Left ventricle myocardium inferior (tissue), 1 donor: ENCODE measurements at regions not wholly inside any gene's neighbourhood (a gene's known extent, or its start where the extent isn't known, plus 50 kb on each side); places are given as distances from the start of the nearest gene placed in this dataset.

ENCODE experiments used
- DNase-seq: peaks from one replicate; pipeline ENCODE4 v3.0.0-alpha.2; 2020
- H3K27ac ChIP-seq: fragments of 200-600 bp; replicated peaks from 2 replicates; pipeline ENCODE4 v1.8.0; 2021
- H3K27me3 ChIP-seq: fragments of 200-600 bp; 2 replicates; pipeline ENCODE4 v1.8.0; 2021; ENCODE audit warnings: low read depth
- H3K36me3 ChIP-seq: fragments of 200-600 bp; 2 replicates; pipeline ENCODE4 v1.8.0; 2021
- H3K4me1 ChIP-seq: fragments of 200-600 bp; 2 replicates; pipeline ENCODE4 v1.8.0; 2021
- H3K4me3 ChIP-seq: fragments of 200-600 bp; 2 replicates; pipeline ENCODE4 v1.8.0; 2021; ENCODE audit warnings: mild to moderate bottlenecking, moderate library complexity
- H3K9me3 ChIP-seq: fragments of 200-600 bp; replicated peaks from 2 replicates; pipeline ENCODE4 v1.8.0; 2021
- intact Hi-C: fragments of 100-400 bp; cut with micrococcal nuclease; formaldehyde crosslinking; loops from one replicate; pipeline ENCODE4 v1.11.0; 2022
- TF ChIP-seq, protein P1 (sequence below): fragments of 200-600 bp; IDR thresholded peaks from 2 replicates; pipeline ENCODE4 v1.8.0; 2021; ENCODE audit warnings: antibody characterized with exemption, mild to moderate bottlenecking, borderline replicate concordance
- donor health status: DM: no; HTN: yes; CAD: no; lungs with severe emphysema.

DNA sequence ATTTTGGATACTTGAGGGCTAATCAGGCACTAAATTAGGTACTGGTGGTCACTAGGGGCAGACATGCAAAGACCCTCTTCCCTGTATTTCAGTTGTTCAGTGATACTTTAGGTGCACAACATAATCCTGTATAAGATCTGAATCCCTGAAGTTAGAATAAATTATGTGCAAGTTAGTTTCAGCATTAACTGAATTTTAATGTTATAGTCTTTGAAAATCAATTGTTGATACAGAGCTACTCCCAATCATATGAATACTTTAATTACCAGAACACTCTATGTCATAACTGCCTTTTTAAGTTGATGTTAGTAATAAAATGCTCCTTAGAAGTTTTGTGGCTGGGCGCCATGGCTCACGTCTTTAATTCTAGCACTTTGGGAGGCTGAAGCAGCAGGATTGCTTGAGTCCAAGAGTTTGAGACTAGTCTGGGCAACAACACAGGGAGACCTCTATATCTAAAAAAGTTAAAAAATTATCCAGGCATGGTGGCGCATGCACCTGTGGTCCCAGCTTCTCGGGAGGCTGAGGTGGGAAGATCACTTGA is 87.1 kb upstream of the SKAP2 start:
- TF ChIP-seq, protein P1, sequence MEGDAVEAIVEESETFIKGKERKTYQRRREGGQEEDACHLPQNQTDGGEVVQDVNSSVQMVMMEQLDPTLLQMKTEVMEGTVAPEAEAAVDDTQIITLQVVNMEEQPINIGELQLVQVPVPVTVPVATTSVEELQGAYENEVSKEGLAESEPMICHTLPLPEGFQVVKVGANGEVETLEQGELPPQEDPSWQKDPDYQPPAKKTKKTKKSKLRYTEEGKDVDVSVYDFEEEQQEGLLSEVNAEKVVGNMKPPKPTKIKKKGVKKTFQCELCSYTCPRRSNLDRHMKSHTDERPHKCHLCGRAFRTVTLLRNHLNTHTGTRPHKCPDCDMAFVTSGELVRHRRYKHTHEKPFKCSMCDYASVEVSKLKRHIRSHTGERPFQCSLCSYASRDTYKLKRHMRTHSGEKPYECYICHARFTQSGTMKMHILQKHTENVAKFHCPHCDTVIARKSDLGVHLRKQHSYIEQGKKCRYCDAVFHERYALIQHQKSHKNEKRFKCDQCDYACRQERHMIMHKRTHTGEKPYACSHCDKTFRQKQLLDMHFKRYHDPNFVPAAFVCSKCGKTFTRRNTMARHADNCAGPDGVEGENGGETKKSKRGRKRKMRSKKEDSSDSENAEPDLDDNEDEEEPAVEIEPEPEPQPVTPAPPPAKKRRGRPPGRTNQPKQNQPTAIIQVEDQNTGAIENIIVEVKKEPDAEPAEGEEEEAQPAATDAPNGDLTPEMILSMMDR: no peak
- H3K27ac ChIP-seq: no peak overlapping the region
- intact Hi-C loops: no loop called here
- no peaks in the 10 kb centered on the region for H3K9me3 ChIP-seq
- H3K36me3 ChIP-seq: no peaks in the 10 kb centered on the region
- no peak overlapping the region for H3K4me3 ChIP-seq
- DNase-seq: no peak
- H3K4me1 ChIP-seq: no peaks in the 10 kb centered on the region
- peaks cover 85% of the 10 kb centered on the region for H3K27me3 ChIP-seq

DNA sequence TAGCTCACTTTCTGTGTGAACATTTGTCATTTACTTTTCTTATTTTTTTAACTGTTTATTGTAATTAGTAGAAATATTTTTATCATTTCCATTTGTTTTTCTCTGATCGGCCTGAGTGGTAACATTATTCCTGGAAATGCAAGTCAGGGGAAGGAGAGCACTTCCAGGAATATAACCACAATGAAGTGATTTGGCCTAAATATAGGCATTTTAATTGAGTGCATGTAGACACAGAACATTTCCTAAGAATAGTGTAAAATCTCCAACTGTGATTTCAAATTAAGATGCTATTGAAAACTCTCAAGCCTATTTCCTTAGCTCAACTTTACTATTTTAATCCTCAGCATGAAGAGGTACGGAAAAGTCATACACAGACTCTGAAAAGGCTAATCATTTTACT is 86.5 kb upstream of the SKAP2 start:
- Histone ChIP-seq H3K27me3 (peaks cover 85% of the 10 kb centered on the region), H3K4me3 (no peak overlapping the region), H3K4me1 (no peaks in the 10 kb centered on the region), H3K9me3 (no peaks in the 10 kb centered on the region), H3K36me3 (no peaks in the 10 kb centered on the region), H3K27ac (no peak overlapping the region)
- no peak for DNase-seq
- TF ChIP-seq, protein P1: no peak
- intact Hi-C loops: no loop called here

DNA sequence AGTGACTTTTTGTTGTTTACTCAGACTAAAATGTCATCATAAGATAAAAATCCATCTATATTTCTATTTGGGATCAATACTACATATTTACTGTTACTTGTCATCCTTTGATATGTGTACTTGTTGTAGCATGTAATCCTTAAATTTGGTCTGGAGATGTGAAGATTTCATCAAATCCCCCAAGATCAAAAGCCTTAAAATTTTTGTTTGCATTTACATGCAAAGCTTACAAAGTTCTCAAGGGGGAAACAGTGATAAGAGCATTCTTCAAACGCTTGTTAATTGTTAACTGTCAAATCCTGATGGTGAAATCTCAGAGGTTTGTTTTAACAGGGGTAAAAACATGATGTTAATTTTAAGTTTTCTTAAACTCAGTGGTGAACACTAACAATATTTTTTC is 84.9 kb upstream of the SKAP2 start:
- Histone ChIP-seq H3K36me3 (no peaks in the 10 kb centered on the region), H3K4me3 (no peak overlapping the region), H3K4me1 (no peaks in the 10 kb centered on the region), H3K27ac (no peak overlapping the region), H3K9me3 (no peaks in the 10 kb centered on the region), H3K27me3 (peaks cover 83% of the 10 kb centered on the region)
- TF ChIP-seq, protein P1: no peak
- no peak for DNase-seq
- intact Hi-C loops: no loop called here

DNA sequence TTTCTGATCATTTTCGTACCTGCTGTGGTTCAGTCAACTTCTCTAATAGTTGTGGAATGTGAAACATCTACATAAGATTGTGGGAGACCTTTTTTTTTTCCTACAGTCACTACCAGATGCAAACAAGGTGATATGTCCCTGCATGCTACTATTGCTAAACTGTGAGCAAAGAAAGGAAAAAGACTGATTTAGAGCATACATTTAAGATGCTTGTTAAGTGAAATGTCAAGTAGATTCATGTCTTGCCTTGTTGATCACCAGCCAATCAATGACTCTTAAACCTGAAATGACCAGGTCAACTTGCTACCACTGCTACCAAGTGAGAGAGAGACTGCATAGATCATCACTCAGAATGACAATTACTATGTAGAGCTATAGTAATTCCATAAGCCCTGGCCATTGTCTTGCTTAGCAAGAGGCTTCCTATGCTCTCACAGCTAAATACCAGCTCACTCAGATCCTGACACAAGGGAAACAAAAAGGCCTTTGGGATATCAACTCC is 84.3 kb upstream of the SKAP2 start:
- TF ChIP-seq, protein P1: no peak
- Histone ChIP-seq H3K27ac (no peak overlapping the region), H3K27me3 (peaks cover 82% of the 10 kb centered on the region), H3K4me1 (no peaks in the 10 kb centered on the region), H3K36me3 (no peaks in the 10 kb centered on the region), H3K4me3 (no peak overlapping the region), H3K9me3 (no peaks in the 10 kb centered on the region)
- intact Hi-C loops: no loop called here
- no peak for DNase-seq

DNA sequence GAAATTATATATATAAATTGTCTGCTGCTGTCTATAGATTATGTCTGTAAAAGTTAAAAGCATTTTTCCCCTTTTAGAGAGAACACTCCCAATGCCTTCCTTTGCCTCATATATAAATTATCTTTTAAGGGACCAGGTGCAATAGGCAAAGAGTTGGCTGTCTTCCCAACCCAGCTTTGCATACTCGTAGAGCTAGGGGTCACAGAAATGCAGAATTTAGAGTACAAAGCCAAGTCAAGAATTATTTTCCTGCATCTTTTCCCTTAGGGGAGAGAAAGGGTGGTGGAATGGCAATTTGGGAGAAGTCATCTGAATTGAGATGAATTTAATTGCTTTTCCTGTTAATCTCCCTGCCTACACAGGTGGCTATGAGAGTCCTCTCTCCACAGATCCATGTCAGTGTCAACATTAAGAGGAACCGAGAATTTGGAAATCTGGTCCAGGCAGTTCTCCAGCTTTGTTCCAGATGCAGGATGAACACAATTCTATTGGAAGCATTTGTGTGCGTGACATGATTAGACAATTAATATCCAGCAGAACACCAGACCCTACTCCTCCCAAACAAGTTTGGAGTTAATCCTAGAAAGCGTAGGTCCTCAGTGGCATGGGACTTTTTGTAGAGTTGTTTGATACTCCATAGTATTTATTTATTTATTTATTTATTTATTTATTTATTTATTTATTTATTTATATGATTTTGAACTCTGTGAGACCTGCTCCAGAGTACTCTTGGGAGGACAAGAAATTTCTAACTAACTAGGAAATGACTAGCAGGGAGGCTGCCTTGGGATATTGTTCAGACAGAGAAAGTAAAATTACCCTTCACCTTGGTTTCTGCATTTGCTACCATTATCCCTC is 80.3 kb upstream of the SKAP2 start:
- H3K4me1 ChIP-seq: no peaks in the 10 kb centered on the region
- intact Hi-C loops: no loop called here
- no peaks in the 10 kb centered on the region for H3K9me3 ChIP-seq
- TF ChIP-seq, protein P1: no peak
- peaks cover 68% of the 10 kb centered on the region for H3K27me3 ChIP-seq
- H3K36me3 ChIP-seq: no peaks in the 10 kb centered on the region
- no peak overlapping the region for H3K27ac ChIP-seq
- H3K4me3 ChIP-seq: no peak overlapping the region
- DNase-seq: no peak
